GM10248 (cell line): ENCODE measurements at regions not wholly inside any gene's neighbourhood (a gene's known extent, or its start where the extent isn't known, plus 50 kb on each side); places are given as distances from the start of the nearest gene placed in this dataset.

Experiments
- CTCF ChIA-PET: fragments of 300-600 bp; sonication (Branson Sonifier 250); formaldehyde crosslinking; extraction: SDS; loops from one replicate; lab custom pipeline; 2021; ENCODE audit warnings: antibody characterized with exemption; lab: Yijun Ruan, JAX
- POLR2A ChIA-PET: fragments of 350-650 bp; sonication (Branson Sonifier 250); formaldehyde crosslinking; extraction: SDS; loops from one replicate; lab custom pipeline; 2020; ENCODE audit warnings: antibody characterized with exemption; lab: Yijun Ruan, JAX
- DNase-seq: peaks from one replicate; pipeline ENCODE4 v3.0.0; 2012; ENCODE audit errors: extremely low spot score
- CTCF ChIP-seq: IDR thresholded peaks from 2 replicates; pipeline ENCODE4 v1.5.1; 2012; ENCODE audit warnings: mild to moderate bottlenecking, low read depth; ENCODE audit errors: extremely low read depth, missing control alignments, control extremely low read depth

- no peak for TF ChIP-seq CTCF
- POLR2A ChIA-PET = no interaction called here
- CTCF ChIA-PET = no interaction called here
- no peak for DNase-seq
Observed at GRCh38 chr14:94893411-94894160, 123.7 kb upstream of the GSC start.

DNA sequence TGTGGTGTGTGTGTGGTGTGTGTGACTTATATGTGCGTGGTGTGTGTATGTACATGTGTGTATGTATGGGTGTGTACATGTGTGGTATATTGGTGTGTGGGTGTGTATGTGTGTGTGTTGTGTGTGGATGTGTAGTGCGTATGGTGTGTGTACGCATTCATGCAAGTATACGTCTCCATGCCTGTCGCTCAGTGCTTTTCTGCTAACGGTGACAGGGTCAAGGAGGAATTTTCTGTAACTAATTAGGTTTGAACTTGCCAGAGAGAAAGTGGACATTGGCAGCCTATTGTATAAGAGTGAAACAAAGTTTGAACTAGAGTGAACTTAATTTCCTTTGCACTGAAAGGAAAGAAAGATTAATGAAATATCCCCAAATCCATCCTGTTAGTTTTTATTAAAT lies 120.9 kb upstream of the GSC start:
- no peak for TF ChIP-seq CTCF
- CTCF ChIA-PET = no interaction called here
- POLR2A ChIA-PET = no interaction called here
- no peak for DNase-seq

DNA sequence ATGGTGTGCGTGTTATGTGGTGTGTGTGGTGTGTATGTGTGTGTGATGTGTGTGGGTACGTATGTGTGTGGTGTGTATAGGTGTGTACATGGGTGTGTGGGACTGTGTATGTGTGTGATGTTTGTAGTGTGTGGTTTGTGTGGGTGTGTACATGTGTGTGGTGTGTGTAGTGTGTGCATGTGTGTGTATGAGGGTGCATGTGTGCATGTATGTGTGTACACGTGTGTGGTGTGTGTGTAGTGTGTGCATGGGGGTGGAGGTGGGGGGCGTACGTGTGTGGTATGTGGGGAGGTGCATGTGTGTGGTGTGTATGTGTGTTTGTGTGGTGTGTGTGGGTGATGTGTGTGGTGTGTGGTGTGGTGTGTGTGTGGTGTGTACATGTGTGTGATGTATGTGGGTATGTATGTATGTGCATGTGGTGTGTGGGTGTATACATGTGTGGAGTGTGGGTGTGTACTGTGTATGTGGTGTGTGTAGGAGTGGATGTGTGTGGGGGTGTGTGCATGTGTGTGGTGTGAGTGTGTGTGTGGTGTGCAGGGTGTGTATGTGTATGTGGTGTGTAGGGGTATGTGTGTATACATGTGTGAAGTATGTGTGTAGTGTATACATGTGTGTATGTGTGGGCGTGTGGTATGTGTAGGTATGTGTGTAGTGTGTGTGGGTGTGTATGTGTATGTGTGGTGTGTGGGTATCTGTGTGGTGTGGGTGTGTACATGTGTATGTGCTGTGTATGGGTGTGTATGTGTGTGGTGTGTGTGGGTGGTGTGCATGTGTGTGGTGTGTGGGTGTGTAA lies 119.8 kb upstream of the GSC start:
- ChIA-PET POLR2A (no interaction called here), CTCF (no interaction called here)
- no peak for TF ChIP-seq CTCF
- no peak for DNase-seq

DNA sequence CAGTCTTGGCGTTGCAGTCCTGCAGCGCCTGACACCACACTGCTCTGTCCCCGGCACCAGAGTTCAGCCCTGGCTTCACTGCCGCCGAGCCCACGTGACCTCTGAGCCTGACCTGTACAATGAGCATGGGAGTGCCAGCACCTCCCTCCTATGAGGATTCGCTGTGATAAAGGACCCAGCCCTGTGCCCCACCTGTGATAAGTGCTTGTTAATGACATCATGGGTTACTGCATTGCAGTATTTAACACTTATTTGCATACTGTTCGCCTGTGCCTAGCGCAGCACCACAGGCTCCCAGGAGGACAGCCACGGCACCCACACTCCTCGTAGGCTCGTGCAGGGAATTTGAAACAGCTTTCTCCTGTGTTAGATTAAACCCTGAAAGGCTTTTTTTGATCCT lies 118.2 kb upstream of the GSC start:
- POLR2A ChIA-PET = no interaction called here
- TF ChIP-seq CTCF = no peak
- CTCF ChIA-PET = no interaction called here
- DNase-seq = no peak

DNA sequence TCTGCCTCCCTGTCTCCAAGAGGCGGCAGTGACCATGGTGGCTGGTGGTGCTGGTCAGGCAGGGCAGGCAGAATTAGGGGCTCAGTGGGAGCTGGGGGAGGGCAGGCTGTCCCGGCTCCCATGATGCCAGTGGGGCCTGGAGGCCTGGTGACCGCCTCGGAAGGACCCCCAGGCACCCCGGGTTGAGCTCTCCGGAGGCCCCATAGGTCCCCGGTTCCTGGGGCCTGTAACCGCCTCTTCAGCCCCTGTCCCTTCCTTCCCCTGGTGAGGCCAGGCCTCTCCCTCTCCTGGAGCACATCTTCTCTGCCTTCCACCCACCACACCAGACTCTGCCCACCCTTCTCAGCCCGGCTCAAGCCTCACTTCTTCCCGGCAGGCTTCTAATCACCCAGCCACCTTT lies 117.7 kb upstream of the GSC start:
- ChIA-PET POLR2A (no interaction called here), CTCF (no interaction called here)
- no peak for DNase-seq
- TF ChIP-seq CTCF = no peak

DNA sequence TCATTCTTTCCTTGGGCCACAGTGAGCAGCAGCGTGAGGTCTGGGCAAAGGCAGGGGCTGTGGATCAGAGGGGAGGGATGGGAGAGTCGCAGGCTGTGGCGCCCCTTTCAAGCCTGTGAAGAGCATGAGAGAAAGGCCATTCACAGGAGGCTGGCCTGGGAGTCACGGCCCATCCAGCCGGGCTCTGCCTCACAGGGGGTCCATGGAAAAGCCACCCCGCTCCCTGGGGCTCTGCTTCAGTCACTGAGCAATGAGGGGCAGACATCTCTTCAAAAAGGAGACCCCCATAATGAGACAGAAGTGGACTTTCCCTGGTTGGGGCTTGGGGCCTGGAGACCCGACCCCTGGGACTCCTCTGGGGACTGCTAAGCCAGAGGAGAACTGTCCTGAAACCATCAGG lies 117.0 kb upstream of the GSC start:
- POLR2A ChIA-PET = no interaction called here
- DNase-seq = no peak
- no peak for TF ChIP-seq CTCF
- CTCF ChIA-PET = no interaction called here
